GM11168 (cell line): ENCODE measurements at regions not wholly inside any gene's neighbourhood (a gene's known extent, or its start where the extent isn't known, plus 50 kb on each side); places are given as distances from the start of the nearest gene placed in this dataset.
"Not testable (repeated sequence)": the region's sequence is repeated elsewhere in the genome, so short reads cannot be mapped to it uniquely, and the experiment has no call there.

Experiments
- in situ Hi-C: fragments of 300-500 bp; cut with MboI; formaldehyde crosslinking; loops from one replicate; pipeline ENCODE4 v1.12.0; 2022; ENCODE audit warnings: low sequenced_read_pairs; ENCODE audit not compliant: unreplicated experiment

DNA sequence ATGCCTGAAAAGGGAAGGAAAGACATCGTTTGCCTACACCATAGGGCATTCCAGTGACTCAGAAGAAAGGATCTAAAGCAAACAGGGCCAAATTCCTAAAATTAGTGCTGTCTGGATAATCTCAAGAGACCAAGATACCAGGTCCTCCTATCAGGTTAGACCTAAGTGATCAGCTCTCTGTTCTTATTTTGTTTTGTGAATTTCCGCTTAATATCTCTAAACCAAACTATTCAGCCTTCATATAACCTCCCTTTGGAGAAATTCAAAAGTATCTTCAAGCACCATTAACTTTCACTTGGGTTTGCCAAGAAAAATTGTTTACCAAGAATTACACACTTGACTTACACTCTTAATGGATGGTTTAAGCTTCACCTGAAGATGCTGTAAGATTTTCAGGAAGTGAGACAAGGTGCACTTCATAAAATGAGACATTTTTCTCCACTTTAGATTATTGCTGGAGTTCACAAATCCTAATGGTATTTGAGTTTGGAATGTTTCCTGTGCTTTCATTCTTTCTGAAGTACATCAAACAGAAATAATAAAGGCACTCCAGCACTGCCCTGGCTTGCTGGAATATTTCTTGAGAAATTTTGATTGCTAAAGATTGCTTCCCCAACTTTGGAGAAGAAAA lies 376.1 kb downstream of the LMO7 start:
- in situ Hi-C loops: loop anchor here (25.0 kb wide), 1 partner anchor 325 kb away; no protein-coding TSS in a partner anchor

DNA sequence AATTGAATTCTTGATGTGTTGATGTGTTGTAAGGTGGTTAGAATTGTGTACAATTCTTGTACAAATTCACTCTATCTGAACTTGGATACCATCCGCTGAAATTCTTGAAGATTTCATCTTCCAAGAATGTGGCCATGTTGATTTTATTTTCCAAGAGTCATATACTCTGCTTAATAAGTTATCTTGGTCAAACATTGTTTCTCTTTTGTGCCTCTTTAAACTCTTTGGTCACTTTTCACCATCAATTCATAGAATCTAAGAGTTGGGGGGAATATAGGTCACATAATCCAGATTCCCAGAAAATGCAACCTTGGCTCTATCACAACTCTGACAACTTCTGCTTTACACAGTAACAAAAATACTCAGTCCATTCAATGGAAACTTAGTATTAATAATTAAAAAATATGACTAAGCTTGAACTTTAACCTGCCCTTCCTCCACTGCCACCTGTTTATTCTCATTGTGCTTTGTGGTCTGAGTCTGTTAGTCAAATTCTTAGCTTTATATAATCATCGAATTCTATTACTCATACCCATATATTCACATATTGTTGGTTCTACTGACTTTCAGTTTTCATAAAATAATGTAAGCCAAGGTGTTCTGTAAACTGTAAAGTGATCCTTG lies 373.2 kb downstream of the LMO7 start:
- in situ Hi-C loops: loop anchor here (25.0 kb wide), 1 partner anchor 322 kb away; no protein-coding TSS in a partner anchor

DNA sequence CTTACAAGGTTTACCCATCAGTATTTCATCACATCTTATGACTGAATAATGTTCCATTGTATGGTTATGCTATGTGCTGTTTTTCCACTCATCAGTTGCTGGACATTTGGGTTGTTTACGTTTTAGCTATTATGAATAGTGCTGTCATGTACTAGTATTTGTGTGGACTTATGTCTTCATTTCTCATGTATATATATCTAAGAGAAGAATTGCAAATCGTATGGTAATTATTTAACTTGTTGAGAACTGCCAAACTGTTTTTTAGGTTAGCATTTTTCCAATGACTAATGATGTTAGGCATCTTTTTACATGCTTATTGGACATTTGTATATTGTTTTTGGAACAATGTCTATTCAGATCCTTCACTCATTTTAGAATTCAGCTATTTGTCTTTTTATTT lies 368.3 kb downstream of the LMO7 start:
- in situ Hi-C loops: loop anchor here (25.0 kb wide), 1 partner anchor 317 kb away; no protein-coding TSS in a partner anchor

DNA sequence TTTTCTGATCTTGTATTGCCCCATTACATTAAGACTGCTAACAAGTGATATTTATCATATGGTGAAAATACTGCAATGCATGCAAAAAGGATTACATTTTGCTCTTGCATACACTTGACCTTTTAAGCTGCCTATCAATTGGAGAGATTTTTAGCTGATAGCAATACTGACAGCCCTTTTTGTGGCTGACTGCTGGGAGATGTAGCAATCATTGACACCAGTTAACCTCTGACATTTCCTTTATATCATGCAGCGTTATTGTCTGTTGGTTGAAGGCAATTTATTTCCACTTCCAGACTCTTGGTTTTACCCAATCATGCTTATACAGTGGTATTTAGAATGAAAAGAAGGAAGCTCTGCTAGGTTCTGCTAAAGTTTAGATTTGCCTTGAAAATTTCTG lies 364.0 kb downstream of the LMO7 start:
- in situ Hi-C loops: loop anchor here (25.0 kb wide), 1 partner anchor 313 kb away; no protein-coding TSS in a partner anchor

DNA sequence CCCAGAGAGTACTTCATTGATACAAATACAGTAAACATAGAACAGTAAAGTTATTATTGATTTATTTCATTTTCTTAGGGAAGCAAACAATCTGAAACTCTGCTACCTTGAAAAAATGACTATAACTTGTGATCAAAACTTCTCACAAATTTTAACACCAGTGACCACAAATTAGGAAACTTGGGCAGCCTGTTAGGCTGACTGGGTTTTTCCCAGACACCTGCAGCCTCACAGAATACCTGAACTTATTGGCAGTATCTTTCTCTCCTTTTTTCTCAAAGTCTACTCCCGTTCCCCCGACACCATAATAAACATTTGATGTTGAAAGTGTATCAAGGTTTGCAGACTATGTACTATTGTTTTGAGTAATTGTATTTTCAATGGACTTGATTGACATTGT lies 360.5 kb downstream of the LMO7 start:
- in situ Hi-C loops: no loop called here

DNA sequence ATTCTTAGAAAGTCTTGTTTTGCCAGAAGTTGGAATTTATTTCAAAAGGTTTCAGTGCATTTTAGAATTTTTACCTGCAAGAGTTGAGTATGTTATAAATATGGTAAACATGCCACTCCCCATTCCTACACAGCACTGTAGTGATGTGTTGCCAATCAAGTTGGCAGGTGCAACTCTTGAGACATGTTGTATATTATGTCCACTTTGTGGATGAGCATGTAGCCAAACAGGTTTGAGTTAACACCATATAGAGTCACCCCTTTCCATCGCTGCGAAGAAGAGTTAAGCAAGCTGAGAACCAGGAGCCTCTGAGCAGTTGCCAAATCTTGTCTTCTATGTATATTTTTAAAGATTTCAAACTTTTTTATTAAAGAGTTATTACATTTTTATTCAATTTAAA lies 359.8 kb downstream of the LMO7 start:
- in situ Hi-C loops: no loop called here

DNA sequence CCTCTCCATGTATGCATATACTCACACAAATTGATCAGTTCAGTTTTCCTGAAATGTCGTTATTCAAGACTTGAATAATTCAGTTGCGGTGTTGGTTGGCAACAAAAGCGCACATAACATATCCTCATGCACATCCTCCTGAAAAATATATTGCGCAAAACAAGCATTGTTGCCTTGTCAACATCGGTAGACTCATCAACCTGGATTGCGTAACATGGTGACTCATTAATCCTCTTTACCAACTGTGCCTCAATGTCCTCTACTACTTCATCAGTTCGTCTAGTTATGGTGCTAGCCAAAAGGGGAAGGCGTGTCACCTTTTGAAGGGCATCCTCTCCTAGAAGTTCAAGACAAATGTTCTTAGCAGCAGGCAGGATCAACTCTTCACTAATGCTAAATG lies 357.7 kb downstream of the LMO7 start:
- in situ Hi-C loops: no loop called here

DNA sequence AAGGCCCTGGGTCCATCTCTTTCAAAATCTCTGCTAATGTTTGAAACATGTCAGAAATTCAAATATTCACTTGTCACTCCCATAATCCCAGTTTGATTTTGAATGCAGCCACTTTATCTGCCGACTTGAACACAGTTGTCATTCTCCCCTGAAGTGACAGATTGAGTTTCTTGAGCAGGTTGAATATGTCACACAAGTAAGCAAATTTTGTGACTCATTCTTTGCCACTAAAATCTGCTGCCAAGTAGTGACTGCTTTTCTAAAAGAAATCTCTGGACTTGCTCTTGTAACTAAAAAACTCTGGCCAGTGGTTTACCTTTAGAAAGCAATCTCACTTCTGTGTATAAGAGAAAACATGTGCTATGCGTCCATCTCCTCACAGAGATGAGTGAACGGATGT lies 357.1 kb downstream of the LMO7 start:
- in situ Hi-C loops: no loop called here

DNA sequence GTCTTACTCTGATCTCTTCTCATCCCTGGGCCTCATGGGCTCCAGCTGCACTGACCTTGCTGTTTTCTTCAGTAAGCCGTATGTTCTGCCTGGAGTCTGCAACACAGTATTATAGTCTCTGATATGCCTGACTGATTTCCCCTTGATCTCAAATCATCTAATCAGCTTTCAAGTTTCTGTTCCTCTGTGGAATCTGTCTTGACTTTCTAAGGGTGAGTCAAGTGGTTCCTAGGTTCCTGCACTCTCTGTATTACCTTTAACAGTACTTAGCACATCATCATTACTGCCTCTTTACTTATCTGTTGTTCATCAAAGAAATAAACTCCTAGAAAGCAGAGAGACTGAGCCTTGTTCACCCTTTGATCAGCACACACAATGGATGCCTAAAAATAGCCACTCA lies 350.7 kb downstream of the LMO7 start:
- in situ Hi-C loops: no loop called here

DNA sequence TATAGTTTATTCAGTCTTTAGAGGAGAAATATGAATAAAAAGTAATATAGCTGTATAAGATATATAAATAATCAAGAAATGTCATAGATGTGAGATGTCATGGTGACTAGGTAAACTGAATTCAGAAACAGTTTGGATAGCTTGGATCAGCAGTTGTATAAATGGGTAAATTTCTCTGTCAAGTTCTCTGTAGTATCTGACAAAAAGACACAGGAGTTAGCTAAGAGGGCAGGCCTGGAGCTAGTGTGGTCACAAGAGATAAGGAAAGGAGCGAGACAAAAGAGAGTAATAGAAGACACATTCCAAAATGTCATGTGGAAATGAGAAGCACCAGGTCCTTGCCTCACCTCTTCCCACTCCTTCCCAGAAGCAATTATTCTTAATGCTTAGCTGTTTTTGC lies 349.0 kb downstream of the LMO7 start:
- in situ Hi-C loops: no loop called here

DNA sequence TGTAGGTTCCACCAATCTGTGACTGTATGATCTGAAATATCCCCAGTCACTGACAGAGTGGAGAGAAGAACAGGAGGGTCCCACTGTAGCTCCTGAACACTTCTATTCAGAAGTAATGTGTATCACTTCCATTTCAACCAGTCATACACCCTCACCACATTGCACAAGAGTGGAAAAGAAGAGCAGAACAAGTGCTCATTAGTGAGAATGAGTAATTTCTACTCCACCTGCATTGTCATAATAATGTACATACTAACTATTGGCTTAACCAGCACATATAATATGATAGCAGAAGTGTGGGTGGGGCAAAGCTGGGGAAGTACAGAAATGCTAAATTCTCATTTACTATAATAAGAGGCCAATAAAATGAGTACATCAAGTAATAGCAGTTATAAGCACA lies 342.7 kb downstream of the LMO7 start:
- in situ Hi-C loops: no loop called here

DNA sequence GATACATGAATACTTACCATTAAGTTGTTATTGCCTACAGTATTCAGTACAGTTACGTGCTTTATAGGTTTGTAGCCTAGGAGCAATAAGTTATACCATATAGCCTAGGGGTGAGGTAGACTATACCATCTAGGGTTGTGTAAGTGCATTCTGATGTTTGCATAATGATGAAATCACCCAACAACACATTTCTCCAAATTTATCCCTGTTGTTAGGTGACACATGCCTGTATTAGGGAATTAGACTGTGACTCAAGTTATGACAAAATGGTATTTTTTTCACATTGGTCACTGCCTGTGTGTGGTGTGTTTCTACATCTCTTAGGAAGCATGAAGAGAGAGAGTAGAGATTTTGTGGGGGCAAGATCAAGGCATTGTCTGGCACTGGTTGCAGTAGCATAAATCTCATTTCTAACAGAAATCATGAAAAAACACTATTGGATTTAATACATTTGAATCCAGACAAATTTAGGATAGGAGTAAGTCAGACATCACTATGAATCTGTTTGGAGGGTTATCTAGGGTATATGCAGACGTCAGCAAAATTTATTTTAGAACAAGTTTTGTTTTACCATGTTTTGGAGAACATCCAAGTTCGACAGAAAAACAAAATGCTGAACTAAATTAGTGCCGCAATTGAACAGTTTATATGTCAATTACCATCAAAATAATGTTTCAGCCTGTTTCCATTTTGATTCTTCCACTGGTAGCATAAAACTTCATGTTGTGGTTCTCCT lies 332.1 kb downstream of the LMO7 start:
- in situ Hi-C loops: no loop called here

DNA sequence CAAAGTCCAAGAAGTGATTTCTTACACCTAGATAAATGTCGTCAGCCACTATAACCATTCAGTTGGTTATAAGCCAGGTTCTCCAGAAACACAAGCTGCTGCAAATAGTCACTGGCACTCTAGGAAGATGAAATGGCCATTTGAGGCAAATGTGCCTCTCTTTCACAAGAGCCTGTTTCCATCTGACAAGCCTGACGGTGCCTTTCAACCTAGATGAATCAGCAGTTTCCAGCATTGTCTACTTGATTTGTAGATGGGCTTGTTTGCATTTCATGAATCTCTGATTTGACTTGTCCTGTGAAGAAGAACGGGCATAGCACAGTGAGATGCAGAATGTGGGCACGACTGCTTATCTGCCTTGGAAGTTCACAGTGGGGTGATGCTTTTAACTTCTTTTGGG lies 327.2 kb downstream of the LMO7 start:
- in situ Hi-C loops: no loop called here

DNA sequence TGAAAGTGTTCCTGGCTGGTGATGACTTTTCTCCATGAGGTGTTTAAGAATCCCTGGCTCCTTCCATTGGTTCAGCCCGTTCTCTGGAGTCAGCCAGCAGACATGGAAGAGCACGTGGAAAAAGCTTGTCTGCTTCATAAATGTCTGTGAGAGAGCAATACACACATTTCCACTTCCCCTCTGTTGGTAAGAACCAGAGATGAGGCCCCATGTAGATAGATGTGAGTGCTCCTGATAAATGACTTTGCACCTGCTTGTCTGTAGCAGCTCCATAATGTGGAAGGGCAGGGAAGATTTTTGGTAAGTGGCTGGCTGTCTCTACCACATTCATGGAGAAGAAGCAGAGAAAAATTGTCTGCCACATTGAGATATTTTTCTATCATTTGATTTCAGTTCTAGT lies 325.8 kb downstream of the LMO7 start:
- in situ Hi-C loops: no loop called here

DNA sequence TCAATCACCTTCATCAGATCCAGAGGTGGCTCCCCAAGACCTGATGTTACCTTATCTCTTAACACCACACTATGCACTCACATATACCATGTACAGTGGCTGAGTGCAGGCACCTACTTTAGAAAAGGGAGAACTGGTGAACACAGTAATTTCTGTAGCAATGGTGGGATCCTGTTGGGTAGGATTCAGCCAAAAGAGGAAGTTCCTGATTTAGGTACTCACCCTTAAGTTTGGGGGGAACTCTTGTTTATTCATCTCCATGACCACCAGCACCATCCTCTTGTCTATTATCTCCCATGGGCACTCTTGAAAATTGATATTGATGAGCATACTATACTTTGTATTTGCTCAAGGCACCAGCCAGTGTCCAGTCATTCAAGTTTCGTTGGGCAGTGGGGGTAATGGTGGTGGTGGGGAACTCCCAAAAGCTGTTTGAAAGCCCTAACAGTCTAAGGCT lies 324.4 kb downstream of the LMO7 start:
- in situ Hi-C loops: no loop called here

DNA sequence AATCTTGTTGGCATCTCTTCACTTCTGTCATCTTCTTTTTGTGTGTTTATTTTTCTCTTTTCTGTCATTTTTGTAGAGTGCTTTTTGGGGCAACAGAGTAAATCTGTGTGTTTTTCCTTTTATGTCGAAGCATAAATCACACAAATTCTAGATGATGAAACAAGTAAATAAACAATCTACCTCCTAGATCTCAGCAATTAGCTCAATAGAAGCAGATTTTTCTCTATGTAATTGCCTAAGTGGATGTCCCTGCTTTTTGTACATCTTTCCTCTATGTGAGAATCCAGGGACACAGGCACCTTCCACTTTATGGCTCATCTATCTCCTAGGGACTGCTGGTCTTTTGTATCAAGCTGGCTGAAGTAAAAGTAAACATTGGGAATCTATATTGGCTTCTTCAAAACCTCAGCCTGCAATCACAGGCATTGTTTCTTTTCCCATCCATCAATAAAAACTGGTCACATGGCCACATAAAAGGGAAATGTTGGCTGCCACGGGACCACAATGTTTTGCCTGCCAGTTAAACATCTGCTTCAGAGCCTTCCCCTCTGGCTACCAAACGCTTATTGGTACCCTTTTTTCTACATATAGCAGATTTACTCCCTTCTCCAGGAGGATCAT lies 323.8 kb downstream of the LMO7 start:
- in situ Hi-C loops: no loop called here

DNA sequence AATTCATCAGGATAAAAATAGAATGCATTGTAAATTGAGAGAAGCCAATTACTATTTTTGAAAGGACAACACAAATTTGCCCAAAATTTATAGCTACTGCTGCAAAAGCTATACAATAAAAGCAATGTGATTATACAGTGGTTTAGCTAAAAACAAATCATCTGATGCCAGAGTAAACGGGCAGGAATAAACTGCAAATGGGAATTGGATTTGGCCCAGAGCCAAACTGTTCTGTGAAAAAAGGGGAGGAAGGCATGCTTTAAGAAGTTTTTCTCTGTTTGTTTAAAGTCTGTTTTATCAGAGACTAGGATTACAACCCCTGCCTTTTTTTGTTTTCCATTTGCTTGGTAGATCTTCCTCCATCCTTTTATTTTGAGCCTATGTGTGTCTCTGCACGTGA lies 317.5 kb downstream of the LMO7 start:
- in situ Hi-C loops: not testable (repeated sequence)

DNA sequence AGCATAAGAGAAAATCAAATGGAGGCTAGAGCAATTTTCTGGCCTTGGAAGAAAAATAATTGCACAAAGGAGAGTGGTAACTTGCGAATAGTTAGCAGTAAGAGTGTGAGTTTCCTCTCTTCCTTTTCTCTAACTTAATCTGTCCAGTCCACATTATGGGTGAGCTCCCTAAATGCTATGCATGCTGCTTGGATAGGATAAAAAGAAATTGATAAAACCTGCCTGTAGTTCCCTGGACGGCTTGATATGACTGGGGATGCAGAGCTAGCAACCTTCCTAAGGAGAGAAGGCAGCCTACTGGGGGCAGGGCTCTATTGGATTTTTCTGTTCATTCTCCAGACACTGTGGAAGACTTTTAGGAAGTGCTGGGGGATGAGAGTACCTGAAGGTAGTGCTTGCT lies 311.3 kb downstream of the LMO7 start:
- in situ Hi-C loops: no loop called here

DNA sequence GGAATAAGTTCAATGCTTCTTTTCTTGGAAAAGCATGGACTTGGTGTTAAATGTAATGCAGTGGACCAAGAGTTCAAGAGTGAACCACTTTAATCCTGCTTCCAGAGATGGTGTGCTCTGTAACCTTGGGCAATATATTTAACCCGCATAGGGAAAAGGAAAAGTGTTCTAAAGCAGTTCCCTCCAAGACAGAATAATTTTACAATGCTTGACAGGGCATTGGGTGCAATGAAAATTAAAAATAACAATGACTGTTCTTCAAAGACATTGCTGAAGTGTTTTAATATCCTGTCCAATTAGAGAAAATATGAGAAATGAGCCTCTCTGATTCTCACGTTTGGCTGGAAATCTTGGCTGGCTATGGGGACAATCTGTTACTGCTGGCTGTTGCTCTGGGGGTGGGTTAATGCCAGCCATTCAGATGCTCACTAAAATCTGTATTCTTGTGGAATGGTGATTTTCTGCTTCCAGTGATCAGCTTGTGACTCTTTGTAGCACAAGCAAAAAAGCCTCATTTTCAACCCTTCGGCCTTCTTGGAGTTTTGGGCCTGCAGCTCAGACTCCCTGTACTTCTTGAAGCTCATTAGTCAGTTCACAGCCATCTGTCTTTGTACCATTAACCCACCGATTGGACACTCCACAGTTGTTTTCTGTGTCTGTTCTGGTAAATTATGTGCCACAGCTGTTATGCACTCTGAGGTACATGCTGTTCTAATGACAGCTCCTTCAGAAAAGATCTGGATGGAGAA lies 310.6 kb downstream of the LMO7 start:
- in situ Hi-C loops: no loop called here

DNA sequence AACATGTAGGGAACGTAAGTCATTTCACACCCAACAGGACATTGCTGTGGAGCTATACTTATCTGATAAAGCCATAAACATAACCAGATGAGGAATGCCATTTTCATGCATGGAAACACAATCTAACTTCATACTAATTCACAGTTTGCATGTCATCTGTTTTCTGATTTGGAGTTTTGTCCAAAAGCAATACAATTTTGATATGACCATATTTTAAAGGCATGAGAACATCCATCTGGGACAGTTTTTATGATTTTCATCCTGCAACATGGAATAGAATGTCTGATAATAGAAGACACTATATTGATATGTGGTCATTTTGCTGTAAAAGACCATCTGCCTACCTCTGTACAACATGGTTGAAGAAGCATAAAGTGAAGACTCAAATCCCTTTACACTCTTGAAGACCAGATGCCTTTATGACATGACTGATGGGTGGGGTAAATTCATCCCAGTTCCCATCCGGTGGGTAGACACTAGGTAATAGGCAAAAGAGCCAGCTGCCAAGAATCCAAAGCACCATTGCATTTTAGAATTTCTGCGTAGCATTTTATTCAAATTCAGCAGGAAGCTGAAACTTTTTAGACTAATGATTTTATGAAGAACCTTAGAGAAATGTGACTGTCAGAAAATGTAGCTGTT lies 309.8 kb downstream of the LMO7 start:
- in situ Hi-C loops: no loop called here
